GM12875 (cell line): ENCODE measurements at regions not wholly inside any gene's neighbourhood (a gene's known extent, or its start where the extent isn't known, plus 50 kb on each side); places are given as distances from the start of the nearest gene placed in this dataset.

Experiments
- H3K4me3 ChIP-seq: one replicate; pipeline ENCODE4 v1.5.1; 2011; ENCODE audit warnings: low read depth, low read length, control low read depth
- CTCF ChIP-seq: IDR thresholded peaks from 2 replicates; pipeline ENCODE4 v1.5.1; 2011; ENCODE audit warnings: low read depth, mild to moderate bottlenecking, control low read depth, inconsistent platforms, low read length, moderate library complexity, borderline replicate concordance; ENCODE audit not compliant: insufficient read depth

- H3K4me3 ChIP-seq = no peak overlapping the region
- no peak for TF ChIP-seq CTCF
These were observed 427.6 kb downstream of the GADD45G start for GRCh38 chr9:90032296-90033027.

GRCh38 chr9:90033028-90033650, 428.3 kb downstream of the GADD45G start:
- no peak overlapping the region for H3K4me3 ChIP-seq
- TF ChIP-seq CTCF = no peak

- H3K4me3 ChIP-seq = no peak overlapping the region
- no peak for TF ChIP-seq CTCF
These were observed 429.3 kb downstream of the GADD45G start for GRCh38 chr9:90034071-90034470.

GRCh38 chr9:90035471-90035870, 430.7 kb downstream of the GADD45G start:
- no peak overlapping the region for H3K4me3 ChIP-seq
- TF ChIP-seq CTCF = no peak

GRCh38 chr9:90037146-90037797, 432.5 kb downstream of the GADD45G start:
- no peak for TF ChIP-seq CTCF
- H3K4me3 ChIP-seq = no peak overlapping the region

GRCh38 chr9:90038763-90039162, 434.0 kb downstream of the GADD45G start:
- no peak for TF ChIP-seq CTCF
- H3K4me3 ChIP-seq = no peak overlapping the region

GRCh38 chr9:90044263-90044662, 439.5 kb downstream of the GADD45G start:
- TF ChIP-seq CTCF = no peak
- no peak overlapping the region for H3K4me3 ChIP-seq
